HL-60 (cell line): ENCODE measurements at regions not wholly inside any gene's neighbourhood (a gene's known extent, or its start where the extent isn't known, plus 50 kb on each side); places are given as distances from the start of the nearest gene placed in this dataset.

Experiments used
- DNase-seq, 2 experiments: peaks; one replicate each; pipeline ENCODE4 v3.0.0-alpha.2; 2010 to 2020; ENCODE audit warnings: low read depth in 1 of 2, low spot score in 1 of 2
- H3K27ac ChIP-seq: fragments of 250-450 bp; sonication (Bioruptor Pico); replicated peaks from 2 replicates; pipeline ENCODE4 v1.5.1; 2020; ENCODE audit warnings: mild to moderate bottlenecking, moderate library complexity
- H3K27me3 ChIP-seq: fragments of 250-450 bp; sonication (Bioruptor Pico); 2 replicates; pipeline ENCODE4 v1.5.1; 2021; ENCODE audit warnings: mild to moderate bottlenecking, moderate library complexity; ENCODE audit not compliant: insufficient read depth, poor library complexity, severe bottlenecking
- H3K4me3 ChIP-seq: replicated peaks from 2 replicates; pipeline ENCODE4 v1.5.1; 2011; ENCODE audit warnings: mild to moderate bottlenecking, control low read depth, low read length; ENCODE audit not compliant: insufficient read depth
- GABPA ChIP-seq: IDR thresholded peaks from 2 replicates; pipeline ENCODE4 v1.6.1; 2012; ENCODE audit warnings: low read depth
- POLR2AphosphoS5 ChIP-seq: IDR thresholded peaks from 2 replicates; pipeline ENCODE4 v1.6.1; 2012; ENCODE audit warnings: low read depth
- SPI1 ChIP-seq: IDR thresholded peaks from 2 replicates; pipeline ENCODE4 v1.6.1; 2012; ENCODE audit warnings: low read depth, mild to moderate bottlenecking, borderline replicate concordance
- TF ChIP-seq, protein P1 (sequence below): IDR thresholded peaks from 2 replicates; pipeline ENCODE4 v1.6.1; 2012; ENCODE audit warnings: low read depth; ENCODE audit not compliant: insufficient replicate concordance
- TF ChIP-seq, protein P2 (sequence below): IDR thresholded peaks from one replicate; pipeline ENCODE4 v1.5.1; 2011; ENCODE audit warnings: low read length, control low read depth, inconsistent platforms; ENCODE audit not compliant: insufficient read depth

DNA sequence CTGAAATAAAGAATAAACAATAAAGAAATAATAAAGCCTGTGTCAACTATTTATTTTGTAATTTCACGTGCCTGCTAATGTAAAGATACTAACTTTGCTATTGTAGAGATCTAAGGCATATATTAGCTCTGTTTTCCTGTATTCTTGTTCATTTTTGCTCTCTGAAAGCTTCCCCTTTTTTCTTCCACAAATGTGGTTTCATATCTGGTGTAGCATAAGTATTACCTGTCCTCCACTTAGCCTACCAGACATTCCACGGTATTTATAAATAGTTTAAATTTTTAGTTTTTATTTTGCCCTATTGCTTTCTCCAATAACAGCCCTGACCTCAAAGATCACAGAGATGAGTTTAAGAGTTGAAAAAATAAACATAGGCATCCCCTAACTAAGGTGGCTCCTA, 92.6 kb upstream of the ATP2B1 start:
- no peaks in the 10 kb centered on the region for H3K27me3 ChIP-seq
- TF ChIP-seq, protein P1, sequence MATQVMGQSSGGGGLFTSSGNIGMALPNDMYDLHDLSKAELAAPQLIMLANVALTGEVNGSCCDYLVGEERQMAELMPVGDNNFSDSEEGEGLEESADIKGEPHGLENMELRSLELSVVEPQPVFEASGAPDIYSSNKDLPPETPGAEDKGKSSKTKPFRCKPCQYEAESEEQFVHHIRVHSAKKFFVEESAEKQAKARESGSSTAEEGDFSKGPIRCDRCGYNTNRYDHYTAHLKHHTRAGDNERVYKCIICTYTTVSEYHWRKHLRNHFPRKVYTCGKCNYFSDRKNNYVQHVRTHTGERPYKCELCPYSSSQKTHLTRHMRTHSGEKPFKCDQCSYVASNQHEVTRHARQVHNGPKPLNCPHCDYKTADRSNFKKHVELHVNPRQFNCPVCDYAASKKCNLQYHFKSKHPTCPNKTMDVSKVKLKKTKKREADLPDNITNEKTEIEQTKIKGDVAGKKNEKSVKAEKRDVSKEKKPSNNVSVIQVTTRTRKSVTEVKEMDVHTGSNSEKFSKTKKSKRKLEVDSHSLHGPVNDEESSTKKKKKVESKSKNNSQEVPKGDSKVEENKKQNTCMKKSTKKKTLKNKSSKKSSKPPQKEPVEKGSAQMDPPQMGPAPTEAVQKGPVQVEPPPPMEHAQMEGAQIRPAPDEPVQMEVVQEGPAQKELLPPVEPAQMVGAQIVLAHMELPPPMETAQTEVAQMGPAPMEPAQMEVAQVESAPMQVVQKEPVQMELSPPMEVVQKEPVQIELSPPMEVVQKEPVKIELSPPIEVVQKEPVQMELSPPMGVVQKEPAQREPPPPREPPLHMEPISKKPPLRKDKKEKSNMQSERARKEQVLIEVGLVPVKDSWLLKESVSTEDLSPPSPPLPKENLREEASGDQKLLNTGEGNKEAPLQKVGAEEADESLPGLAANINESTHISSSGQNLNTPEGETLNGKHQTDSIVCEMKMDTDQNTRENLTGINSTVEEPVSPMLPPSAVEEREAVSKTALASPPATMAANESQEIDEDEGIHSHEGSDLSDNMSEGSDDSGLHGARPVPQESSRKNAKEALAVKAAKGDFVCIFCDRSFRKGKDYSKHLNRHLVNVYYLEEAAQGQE, result no peak
- TF ChIP-seq POLR2AphosphoS5, result no peak
- TF ChIP-seq, protein P2, sequence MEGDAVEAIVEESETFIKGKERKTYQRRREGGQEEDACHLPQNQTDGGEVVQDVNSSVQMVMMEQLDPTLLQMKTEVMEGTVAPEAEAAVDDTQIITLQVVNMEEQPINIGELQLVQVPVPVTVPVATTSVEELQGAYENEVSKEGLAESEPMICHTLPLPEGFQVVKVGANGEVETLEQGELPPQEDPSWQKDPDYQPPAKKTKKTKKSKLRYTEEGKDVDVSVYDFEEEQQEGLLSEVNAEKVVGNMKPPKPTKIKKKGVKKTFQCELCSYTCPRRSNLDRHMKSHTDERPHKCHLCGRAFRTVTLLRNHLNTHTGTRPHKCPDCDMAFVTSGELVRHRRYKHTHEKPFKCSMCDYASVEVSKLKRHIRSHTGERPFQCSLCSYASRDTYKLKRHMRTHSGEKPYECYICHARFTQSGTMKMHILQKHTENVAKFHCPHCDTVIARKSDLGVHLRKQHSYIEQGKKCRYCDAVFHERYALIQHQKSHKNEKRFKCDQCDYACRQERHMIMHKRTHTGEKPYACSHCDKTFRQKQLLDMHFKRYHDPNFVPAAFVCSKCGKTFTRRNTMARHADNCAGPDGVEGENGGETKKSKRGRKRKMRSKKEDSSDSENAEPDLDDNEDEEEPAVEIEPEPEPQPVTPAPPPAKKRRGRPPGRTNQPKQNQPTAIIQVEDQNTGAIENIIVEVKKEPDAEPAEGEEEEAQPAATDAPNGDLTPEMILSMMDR, result no peak
- TF ChIP-seq SPI1, result no peak
- TF ChIP-seq GABPA, result no peak
- H3K4me3 ChIP-seq, result no peak overlapping the region
- DNase-seq, result no peak
- no peak overlapping the region for H3K27ac ChIP-seq

DNA sequence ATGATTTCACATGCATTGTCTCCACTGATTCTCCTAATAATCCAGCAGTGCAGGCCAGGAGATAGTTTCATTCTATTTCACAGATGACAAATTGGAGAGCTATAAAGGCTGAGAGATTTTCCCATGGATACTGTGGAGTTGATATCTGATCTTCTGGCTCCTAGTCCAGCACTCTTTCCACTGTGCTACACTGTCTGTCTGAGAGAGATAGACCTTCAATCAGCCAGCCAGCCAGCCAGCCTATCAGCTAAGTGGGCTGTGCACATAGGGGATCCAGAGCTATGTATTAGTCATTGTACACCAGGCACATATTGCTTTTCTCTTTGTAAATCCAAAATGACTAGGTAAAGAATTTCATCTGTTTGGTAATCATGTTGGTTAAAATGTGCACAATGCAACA, 91.8 kb upstream of the ATP2B1 start:
- no peak overlapping the region for H3K4me3 ChIP-seq
- no peaks in the 10 kb centered on the region for H3K27me3 ChIP-seq
- no peak for DNase-seq
- H3K27ac ChIP-seq, result no peak overlapping the region
- TF ChIP-seq, protein P1, result no peak
- TF ChIP-seq, protein P2, result no peak
- no peak for TF ChIP-seq POLR2AphosphoS5
- TF ChIP-seq GABPA, result no peak
- TF ChIP-seq SPI1, result no peak

DNA sequence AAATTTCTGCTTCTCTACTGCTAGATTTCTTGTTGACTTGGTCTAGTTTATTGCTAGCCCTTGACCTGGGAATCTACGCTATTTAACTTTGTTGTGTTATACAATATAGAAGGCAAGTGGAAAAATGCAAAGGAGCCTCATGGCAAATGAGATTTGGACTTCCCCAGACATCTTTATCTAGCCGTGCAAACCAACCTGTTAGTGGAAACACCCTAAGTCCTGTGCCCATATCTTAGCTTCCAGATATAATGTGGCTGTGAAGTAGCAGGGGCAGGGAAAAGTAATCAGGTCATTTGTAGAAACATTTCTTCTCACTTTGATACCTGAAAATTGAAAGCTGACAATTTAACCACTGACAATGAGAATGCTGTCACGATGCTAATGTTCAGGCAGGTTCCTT, 90.7 kb upstream of the ATP2B1 start:
- H3K4me3 ChIP-seq, result no peak overlapping the region
- DNase-seq, result no peak
- no peaks in the 10 kb centered on the region for H3K27me3 ChIP-seq
- TF ChIP-seq, protein P1, result no peak
- TF ChIP-seq GABPA, result no peak
- TF ChIP-seq POLR2AphosphoS5, result no peak
- TF ChIP-seq, protein P2, result no peak
- no peak for TF ChIP-seq SPI1
- no peak overlapping the region for H3K27ac ChIP-seq
